Progenitor cell of endocrine pancreas (in vitro differentiated cells): ENCODE measurements at regions not wholly inside any gene's neighbourhood (a gene's known extent, or its start where the extent isn't known, plus 50 kb on each side); places are given as distances from the start of the nearest gene placed in this dataset.

Experiments used
- DNase-seq: peaks from one replicate; pipeline ENCODE4 v3.0.0; 2021; ENCODE audit warnings: low spot score; ENCODE audit not compliant: unreplicated experiment
- H3K27ac Mint-ChIP-seq: 2 replicates; pipeline ENCODE4 v1.8.0; 2021; ENCODE audit warnings: mild to moderate bottlenecking, moderate library complexity, mixed read lengths
- H3K27me3 Mint-ChIP-seq: 2 replicates; pipeline ENCODE4 v1.8.0; 2021; ENCODE audit warnings: mixed read lengths
- H3K36me3 Mint-ChIP-seq: 2 replicates; pipeline ENCODE4 v1.8.0; 2022; ENCODE audit warnings: mixed read lengths; ENCODE audit not compliant: insufficient read depth
- H3K4me1 Mint-ChIP-seq: 2 replicates; pipeline ENCODE4 v1.8.0; 2021; ENCODE audit warnings: low read depth, mixed read lengths
- H3K4me3 Mint-ChIP-seq: 2 replicates; pipeline ENCODE4 v1.8.0; 2021; ENCODE audit warnings: low read depth, mild to moderate bottlenecking, moderate library complexity, mixed read lengths
- H3K9me3 Mint-ChIP-seq: 2 replicates; pipeline ENCODE4 v1.8.0; 2021; ENCODE audit warnings: low read depth, mixed read lengths
- TF ChIP-seq, protein P1 (sequence below): fragments of 200-600 bp; sonication (generic); IDR thresholded peaks from one replicate; pipeline ENCODE4 v1.5.0; 2021; ENCODE audit warnings: antibody characterized with exemption, mild to moderate bottlenecking; ENCODE audit not compliant: unreplicated experiment

DNA sequence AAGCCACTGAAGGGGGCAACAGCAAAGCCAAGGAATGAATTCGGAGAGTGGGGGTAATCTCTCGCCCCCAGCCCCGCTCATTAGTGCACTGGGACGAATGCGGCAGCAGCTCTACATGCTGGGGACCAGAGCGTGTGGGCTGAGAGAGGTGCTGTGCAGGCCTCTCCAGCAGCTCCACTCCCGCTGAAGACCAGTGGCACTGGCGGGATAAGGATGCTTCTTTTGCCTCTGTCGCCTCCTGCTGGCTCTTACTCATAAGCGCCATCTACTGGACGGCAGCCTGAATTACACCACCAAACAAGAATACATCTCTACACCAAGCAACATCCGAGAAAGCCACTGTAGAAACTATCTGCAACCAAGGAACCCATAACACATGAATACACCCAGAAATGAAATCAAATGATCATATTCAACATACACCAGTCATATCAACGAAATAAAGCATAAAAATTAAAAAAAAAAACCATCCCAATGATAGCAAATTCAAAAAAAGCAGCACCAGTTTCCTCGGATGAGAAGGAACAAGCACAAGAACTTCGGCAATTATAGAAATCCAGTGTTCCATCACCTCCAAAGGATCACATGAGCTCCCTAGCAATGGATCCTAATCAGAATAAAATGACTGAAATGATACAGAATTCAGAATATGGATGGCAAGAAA, 79.0 kb upstream of the TMEM168 start:
- Mint-ChIP-seq H3K4me3 (no peak overlapping the region), H3K27me3 (no peaks in the 10 kb centered on the region), H3K9me3 (peaks cover 13% of the 10 kb centered on the region), H3K36me3 (peaks cover 24% of the 10 kb centered on the region), H3K4me1 (peaks cover 4% of the 10 kb centered on the region), H3K27ac (no peak overlapping the region)
- TF ChIP-seq, protein P1, sequence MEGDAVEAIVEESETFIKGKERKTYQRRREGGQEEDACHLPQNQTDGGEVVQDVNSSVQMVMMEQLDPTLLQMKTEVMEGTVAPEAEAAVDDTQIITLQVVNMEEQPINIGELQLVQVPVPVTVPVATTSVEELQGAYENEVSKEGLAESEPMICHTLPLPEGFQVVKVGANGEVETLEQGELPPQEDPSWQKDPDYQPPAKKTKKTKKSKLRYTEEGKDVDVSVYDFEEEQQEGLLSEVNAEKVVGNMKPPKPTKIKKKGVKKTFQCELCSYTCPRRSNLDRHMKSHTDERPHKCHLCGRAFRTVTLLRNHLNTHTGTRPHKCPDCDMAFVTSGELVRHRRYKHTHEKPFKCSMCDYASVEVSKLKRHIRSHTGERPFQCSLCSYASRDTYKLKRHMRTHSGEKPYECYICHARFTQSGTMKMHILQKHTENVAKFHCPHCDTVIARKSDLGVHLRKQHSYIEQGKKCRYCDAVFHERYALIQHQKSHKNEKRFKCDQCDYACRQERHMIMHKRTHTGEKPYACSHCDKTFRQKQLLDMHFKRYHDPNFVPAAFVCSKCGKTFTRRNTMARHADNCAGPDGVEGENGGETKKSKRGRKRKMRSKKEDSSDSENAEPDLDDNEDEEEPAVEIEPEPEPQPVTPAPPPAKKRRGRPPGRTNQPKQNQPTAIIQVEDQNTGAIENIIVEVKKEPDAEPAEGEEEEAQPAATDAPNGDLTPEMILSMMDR = peak; percentile 58
- DNase-seq = no peak

DNA sequence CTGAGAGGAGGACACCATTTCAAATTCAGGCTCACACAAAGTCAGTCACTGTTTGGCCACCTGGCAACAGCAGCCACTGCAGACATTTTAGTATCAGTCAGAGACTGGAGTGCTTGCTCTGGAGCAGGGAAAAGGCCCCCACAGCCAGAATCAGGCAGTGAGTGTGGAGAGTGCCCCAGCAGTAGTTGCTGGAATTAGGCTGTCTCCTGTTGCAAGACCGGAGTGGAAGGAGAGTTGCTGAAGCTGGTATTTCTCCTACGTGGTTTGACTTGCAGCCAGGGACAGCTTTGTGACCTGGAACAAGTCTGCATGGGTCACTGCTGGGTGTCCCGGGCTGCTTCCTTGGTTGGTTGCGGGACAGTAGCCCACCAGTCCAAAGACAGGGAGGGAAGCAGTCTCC, 78.4 kb upstream of the TMEM168 start:
- H3K4me3 Mint-ChIP-seq = no peak overlapping the region
- no peak overlapping the region for H3K27ac Mint-ChIP-seq
- DNase-seq = no peak
- H3K9me3 Mint-ChIP-seq = peaks cover 18% of the 10 kb centered on the region
- H3K4me1 Mint-ChIP-seq = peaks cover 4% of the 10 kb centered on the region
- peaks cover 25% of the 10 kb centered on the region for H3K36me3 Mint-ChIP-seq
- no peaks in the 10 kb centered on the region for H3K27me3 Mint-ChIP-seq
- TF ChIP-seq, protein P1 = no peak

DNA sequence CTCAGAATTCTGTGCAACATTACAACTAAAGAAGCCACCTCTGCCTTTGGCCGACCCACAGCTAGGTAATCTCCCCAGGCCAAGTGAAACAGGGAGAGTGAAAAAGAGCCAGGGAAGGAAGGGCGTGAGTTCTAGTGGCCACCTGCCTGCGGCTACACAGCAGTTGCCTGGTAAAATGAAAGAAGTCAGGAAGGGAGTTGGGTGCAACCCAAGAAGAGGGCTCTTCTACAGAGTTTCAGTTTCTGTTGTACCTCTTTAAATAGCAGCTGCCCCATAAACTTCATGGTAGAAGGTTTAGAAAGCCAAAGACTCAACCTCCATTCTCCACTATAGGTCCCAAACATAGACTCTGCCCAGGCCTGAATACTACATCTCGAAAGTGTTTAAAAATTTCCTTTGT, 76.2 kb upstream of the TMEM168 start:
- Mint-ChIP-seq H3K4me1 (peaks cover 2% of the 10 kb centered on the region), H3K27me3 (no peaks in the 10 kb centered on the region), H3K27ac (no peak overlapping the region), H3K9me3 (peaks cover 24% of the 10 kb centered on the region), H3K4me3 (no peak overlapping the region), H3K36me3 (peaks cover 37% of the 10 kb centered on the region)
- DNase-seq = no peak
- TF ChIP-seq, protein P1 = no peak

DNA sequence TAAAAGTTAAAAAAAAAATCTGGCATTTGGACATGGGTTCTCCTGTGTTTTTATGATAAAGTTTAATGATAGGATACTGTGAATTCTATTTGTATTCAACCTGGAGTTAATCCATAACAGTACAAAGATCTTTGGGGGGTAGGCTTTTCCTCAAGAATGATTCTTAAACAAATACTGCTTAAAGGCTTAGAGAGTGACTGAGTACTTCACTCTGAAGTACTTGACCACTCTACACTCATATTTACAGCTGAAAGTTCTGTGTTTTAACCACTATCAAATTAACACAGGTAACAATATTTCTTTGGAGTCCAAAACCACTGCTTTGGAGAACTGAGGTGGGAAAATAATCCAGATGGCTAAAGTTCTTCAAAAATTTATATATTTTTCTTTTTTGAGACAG, 74.2 kb upstream of the TMEM168 start:
- TF ChIP-seq, protein P1 = no peak
- Mint-ChIP-seq H3K27me3 (no peaks in the 10 kb centered on the region), H3K27ac (no peak overlapping the region), H3K4me1 (no peaks in the 10 kb centered on the region), H3K36me3 (peaks cover 32% of the 10 kb centered on the region), H3K9me3 (peaks cover 23% of the 10 kb centered on the region), H3K4me3 (no peak overlapping the region)
- no peak for DNase-seq

DNA sequence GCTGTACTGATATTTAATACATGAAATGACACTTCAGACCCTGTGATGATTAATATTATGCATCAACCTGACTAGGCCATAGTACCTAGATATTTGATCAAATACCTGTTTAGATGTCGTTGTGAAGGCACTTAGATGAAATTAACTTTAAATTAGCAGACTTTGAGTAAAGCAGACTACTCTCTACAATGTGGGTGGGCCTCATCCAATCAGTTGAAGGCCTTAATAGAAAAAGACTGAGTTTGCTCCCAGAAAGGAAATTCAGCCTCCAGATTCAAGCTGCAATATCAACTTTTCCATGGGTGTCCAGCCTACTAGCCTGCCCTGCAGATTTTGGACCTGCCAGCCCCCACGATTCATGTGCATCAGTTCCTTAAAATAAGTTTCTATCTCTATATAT, 68.6 kb upstream of the TMEM168 start:
- H3K27me3 Mint-ChIP-seq = no peaks in the 10 kb centered on the region
- peaks cover 8% of the 10 kb centered on the region for H3K9me3 Mint-ChIP-seq
- peaks cover 3% of the 10 kb centered on the region for H3K4me1 Mint-ChIP-seq
- TF ChIP-seq, protein P1 = no peak
- no peak overlapping the region for H3K4me3 Mint-ChIP-seq
- peaks cover 18% of the 10 kb centered on the region for H3K36me3 Mint-ChIP-seq
- no peak for DNase-seq
- H3K27ac Mint-ChIP-seq = no peak overlapping the region
